Brain microvascular endothelial cell (primary cell): ENCODE measurements at regions not wholly inside any gene's neighbourhood (a gene's known extent, or its start where the extent isn't known, plus 50 kb on each side); places are given as distances from the start of the nearest gene placed in this dataset.

Experiments
- DNase-seq: peaks from one replicate; pipeline ENCODE4 v3.0.0-alpha.2; 2020
- H3K27ac ChIP-seq: fragments of 250-450 bp; sonication (Bioruptor Pico); 2 replicates; pipeline ENCODE4 v1.5.1; 2020; ENCODE audit warnings: mild to moderate bottlenecking, moderate library complexity
- H3K27me3 ChIP-seq: fragments of 250-450 bp; sonication (Bioruptor Pico); replicated peaks from 2 replicates; pipeline ENCODE4 v1.5.1; 2020; ENCODE audit warnings: mild to moderate bottlenecking
- H3K36me3 ChIP-seq: fragments of 250-450 bp; sonication (Bioruptor Pico); replicated peaks from 2 replicates; pipeline ENCODE4 v1.5.1; 2020; ENCODE audit warnings: mild to moderate bottlenecking
- H3K4me3 ChIP-seq: 2 replicates; pipeline ENCODE4 v1.5.1; 2011; ENCODE audit warnings: low read depth, mild to moderate bottlenecking, control low read depth, low read length, moderate library complexity
- CTCF ChIP-seq: IDR thresholded peaks from 2 replicates; pipeline ENCODE4 v1.5.1; 2011; ENCODE audit warnings: low read depth, mild to moderate bottlenecking, moderate library complexity, low read length, control low read depth, inconsistent platforms; ENCODE audit errors: missing control alignments
- in situ Hi-C: cut with HindIII; loops from 2 replicates; pipeline ENCODE4 v1.10.0; 2017; ENCODE audit warnings: low sequenced_read_pairs, low pct_ligation_motif_present

GRCh38 chr5:120738568-120738967 lies 274.5 kb downstream of the PRR16 start:
- Histone ChIP-seq H3K4me3 (no peak overlapping the region), H3K27me3 (no peaks in the 10 kb centered on the region), H3K27ac (no peak overlapping the region), H3K36me3 (no peaks in the 10 kb centered on the region)
- TF ChIP-seq CTCF = no peak
- no peak for DNase-seq
- in situ Hi-C loops = no loop called here

- no peak for DNase-seq
- no peak for TF ChIP-seq CTCF
- no peaks in the 10 kb centered on the region for H3K27me3 ChIP-seq
- no peaks in the 10 kb centered on the region for H3K36me3 ChIP-seq
- no peak overlapping the region for H3K27ac ChIP-seq
- in situ Hi-C loops = no loop called here
- no peak overlapping the region for H3K4me3 ChIP-seq
Measured at GRCh38 chr5:120740989-120741388, 276.9 kb downstream of the PRR16 start.

- in situ Hi-C loops = no loop called here
- no peak for TF ChIP-seq CTCF
- no peak overlapping the region for H3K27ac ChIP-seq
- H3K4me3 ChIP-seq = no peak overlapping the region
- no peaks in the 10 kb centered on the region for H3K36me3 ChIP-seq
- DNase-seq = no peak
- H3K27me3 ChIP-seq = no peaks in the 10 kb centered on the region
Measured at GRCh38 chr5:120748474-120748873, 284.4 kb downstream of the PRR16 start.

GRCh38 chr5:120749737-120750136 lies 285.6 kb downstream of the PRR16 start:
- in situ Hi-C loops = no loop called here
- no peak for TF ChIP-seq CTCF

GRCh38 chr5:120759587-120759986 lies 295.5 kb downstream of the PRR16 start:
- in situ Hi-C loops = no loop called here
- Histone ChIP-seq H3K36me3 (no peaks in the 10 kb centered on the region), H3K27ac (no peak overlapping the region), H3K4me3 (no peak overlapping the region), H3K27me3 (no peaks in the 10 kb centered on the region)
- DNase-seq = no peak
- TF ChIP-seq CTCF = no peak

More at GRCh38 chr5:120749737-120750136, 285.6 kb downstream of the PRR16 start:
- H3K27ac ChIP-seq = no peak overlapping the region
- no peak for DNase-seq
- H3K36me3 ChIP-seq = no peaks in the 10 kb centered on the region
- H3K4me3 ChIP-seq = no peak overlapping the region
- no peaks in the 10 kb centered on the region for H3K27me3 ChIP-seq

- DNase-seq = no peak
- Histone ChIP-seq H3K4me3 (no peak overlapping the region), H3K27me3 (no peaks in the 10 kb centered on the region), H3K27ac (no peak overlapping the region), H3K36me3 (no peaks in the 10 kb centered on the region)
- no peak for TF ChIP-seq CTCF
- in situ Hi-C loops = no loop called here
Measured at GRCh38 chr5:120761986-120762385, 297.9 kb downstream of the PRR16 start.
